ENCODE measurements at regions not wholly inside any gene's neighbourhood (a gene's known extent, or its start where the extent isn't known, plus 50 kb on each side); places are given as distances from the start of the nearest gene placed in this dataset.

GRCh38 chr6:47126647-47127391 lies 84.7 kb upstream of the ADGRF1 start:
- TF ChIP-seq CTCF (IDR thresholded peaks at IDR 0.05): no peak
- TF ChIP-seq EZH2 (IDR thresholded peaks at IDR 0.05; ENCODE audit: borderline replicate concordance, insufficient read depth, low read depth, low read length, poor library complexity, severe bottlenecking): no peak

All from B cell (primary cell).